ENCODE measurements at regions not wholly inside any gene's neighbourhood (a gene's known extent, or its start where the extent isn't known, plus 50 kb on each side); places are given as distances from the start of the nearest gene placed in this dataset.
A peak's percentile ranks its signal among the peaks of the same experiment; 100 is the strongest.

DNA sequence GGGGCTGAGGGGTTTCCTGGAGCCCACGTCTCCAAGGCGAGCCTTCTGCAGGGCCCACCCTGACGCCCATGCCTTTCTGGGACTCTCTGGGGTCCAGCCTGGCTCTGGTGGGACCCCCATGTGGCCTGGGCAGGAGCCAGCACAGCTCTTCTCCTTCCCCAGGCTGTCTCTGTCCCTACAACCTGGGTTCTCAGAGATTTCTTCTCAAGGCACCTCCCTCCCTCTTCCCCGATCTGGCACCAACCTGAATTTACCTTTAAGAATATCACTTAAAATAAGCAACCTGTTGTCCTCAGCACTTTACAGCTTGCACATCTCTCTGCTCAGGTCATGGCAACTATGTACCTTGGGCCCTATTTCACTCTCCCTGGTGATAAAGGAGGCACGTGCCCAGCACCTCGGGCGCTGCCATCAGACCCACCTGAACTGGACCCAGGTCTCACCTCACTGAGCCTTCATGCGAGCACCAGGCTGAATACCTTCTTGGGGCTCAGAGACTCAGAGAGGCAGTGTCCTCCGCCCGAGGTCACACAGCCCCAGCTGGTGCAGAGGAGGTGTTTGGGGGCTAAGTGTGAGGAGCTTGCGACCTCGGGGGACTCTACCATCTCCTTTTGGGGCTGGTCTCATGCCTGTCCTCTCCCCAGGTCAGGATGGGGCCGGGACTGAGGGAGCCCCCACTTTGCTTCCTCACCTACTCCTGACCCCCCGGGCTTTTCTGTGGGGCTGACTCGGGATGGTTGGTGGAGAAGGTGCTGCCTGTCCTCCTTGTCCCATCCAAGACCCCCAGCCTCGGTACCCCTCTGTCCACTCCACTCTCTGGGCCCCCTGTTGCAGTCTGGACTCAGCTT, 217.7 kb downstream of the C9orf50 start:
- Histone ChIP-seq H3K27me3 (ENCODE audit: control insufficient read depth, insufficient read depth, low read length) (no peaks in the 10 kb centered on the region), H2BK5ac (ENCODE audit: low read depth, low read length, poor library complexity, severe bottlenecking) (no peak overlapping the region), H2AK5ac (ENCODE audit: low read depth, low read length) (peak overlapping the region; percentile 28; the same call in 1 of the 2 replicates), H2AK9ac (replicated peaks; ENCODE audit: low read depth, low read length, poor library complexity) (peak overlapping the region; percentile 65), H3K4me3 (ENCODE audit: insufficient read depth, low read depth, low read length) (no peak overlapping the region), H3K23ac (ENCODE audit: low read depth, low read length) (no peak overlapping the region), H3K36me3 (ENCODE audit: control insufficient read depth, insufficient read depth, low read length) (no peaks in the 10 kb centered on the region), H2AFZ (replicated peaks; ENCODE audit: low read length, poor library complexity) (no peak overlapping the region), H3K79me1 (ENCODE audit: low read depth in 1 of 2, low read length in 2 of 2) (no peaks in the 10 kb centered on the region), H3K9me1 (ENCODE audit: insufficient read depth, low read length) (no peaks in the 10 kb centered on the region), H4K20me1 (ENCODE audit: insufficient read depth, low read length) (no peaks in the 10 kb centered on the region), H3K4me1 (ENCODE audit: control insufficient read depth, insufficient read depth, low read length) (peaks cover 16% of the 10 kb centered on the region), H3K9ac (ENCODE audit: low read depth, low read length) (no peak overlapping the region), H3K56ac (ENCODE audit: extremely low read depth, insufficient read depth, low read length) (no peak overlapping the region), H3K4ac (ENCODE audit: low read depth, low read length) (no peak overlapping the region), H2BK15ac (ENCODE audit: low read depth, low read length) (no peak overlapping the region), H3K9me3 (ENCODE audit: control insufficient read depth, insufficient read depth, low read length) (no peaks in the 10 kb centered on the region), H3K18ac (ENCODE audit: low read depth, low read length) (no peak overlapping the region), H4K8ac (ENCODE audit: low read depth in 2 of 2, low read length in 2 of 2) (no peak overlapping the region), H3K4me2 (ENCODE audit: low read depth, low read length) (no peak overlapping the region), H4K91ac (ENCODE audit: insufficient read depth, low read depth, low read length) (no peak overlapping the region), H4K5ac (ENCODE audit: low read depth, low read length) (no peak overlapping the region), H2BK120ac (ENCODE audit: low read depth, low read length) (no peak overlapping the region), H3K14ac (replicated peaks; ENCODE audit: low read depth, low read length) (no peak overlapping the region), H3K27ac (ENCODE audit: insufficient read depth, low read length) (no peak overlapping the region), H2BK20ac (ENCODE audit: low read depth, low read length) (no peak overlapping the region)
- no TSS peak for BruUV-seq (replicated peaks)
- ATAC-seq (ENCODE audit: low read depth) (no peak), DNase-seq (no peak)
- WGBS, 2 experiments (ENCODE audit: extremely low coverage in 2 of 2, insufficient read length in 1 of 2), result 100% methylated on average over 2 of the region's 16 CpGs; no CpG with 5 or more reads in 1 of the 2 experiments
- intact Hi-C loops (cut with micrococcal nuclease) (no loop called here), dilution Hi-C loops (cut with HindIII; ENCODE audit: low sequenced_read_pairs, unreplicated experiment) (no loop called here), in situ Hi-C loops (cut with MboI; ENCODE audit: low sequenced_read_pairs) (no loop called here)
- ChIA-PET POLR2A (ENCODE audit: unreplicated experiment) (no interaction called here), CTCF (interaction anchor here (0.5 kb wide), 1 partner anchor 1247 kb away, joined by 4 read pairs; no protein-coding TSS in a partner anchor)
- TF ChIP-seq MAZ (IDR thresholded peaks at IDR 0.05; ENCODE audit: borderline replicate concordance, low read depth, low read length), result no peak
- TF ChIP-seq CTCF (conservative IDR thresholded peaks at IDR 0.05; ENCODE audit: low read depth, low read length), result no peak
- no peak for TF ChIP-seq RFX5 (IDR thresholded peaks at IDR 0.05; ENCODE audit: low read depth, low read length)
- TF ChIP-seq RAD21 (IDR thresholded peaks at IDR 0.05; ENCODE audit: low read length), result no peak
